Ectodermal cell (in vitro differentiated cells): ENCODE measurements at regions not wholly inside any gene's neighbourhood (a gene's known extent, or its start where the extent isn't known, plus 50 kb on each side); places are given as distances from the start of the nearest gene placed in this dataset.

Experiments used
- H3K27ac ChIP-seq: 2 replicates; pipeline ENCODE4 v1.7.0; 2013; ENCODE audit warnings: mild to moderate bottlenecking, low read depth, low read length; ENCODE audit not compliant: insufficient read depth, poor library complexity, severe bottlenecking
- H3K27me3 ChIP-seq: 2 replicates; pipeline ENCODE4 v1.7.0; 2013; ENCODE audit warnings: mild to moderate bottlenecking, low read length; ENCODE audit not compliant: insufficient read depth, control insufficient read depth, poor library complexity, severe bottlenecking
- H3K36me3 ChIP-seq: one replicate; pipeline ENCODE4 v1.7.0; 2013; ENCODE audit warnings: low read length; ENCODE audit not compliant: control insufficient read depth, insufficient read depth
- H3K4me1 ChIP-seq: one replicate; pipeline ENCODE4 v1.7.0; 2013; ENCODE audit warnings: low read length; ENCODE audit not compliant: control insufficient read depth, insufficient read depth
- H3K4me3 ChIP-seq: 2 replicates; pipeline ENCODE4 v1.7.0; 2013; ENCODE audit warnings: low read depth, low read length, control low read depth; ENCODE audit not compliant: insufficient read depth
- H3K9me3 ChIP-seq: 2 replicates; pipeline ENCODE4 v1.7.0; 2013; ENCODE audit warnings: mild to moderate bottlenecking, low read length, moderate library complexity; ENCODE audit not compliant: control insufficient read depth
- WGBS, 2 experiments: methylation state at CpG; one replicate each; pipeline ENCODE4 v1.1.7; 2013; ENCODE audit warnings: missing lambda C conversion rate in 2 of 2; 5-methylcytosine and 5-hydroxymethylcytosine counted together

- 30 to 39% methylated on average over 3 of the region's 3 CpGs for WGBS, 2 experiments
- Histone ChIP-seq H3K4me3 (no peak overlapping the region), H3K27me3 (no peaks in the 10 kb centered on the region), H3K9me3 (no peaks in the 10 kb centered on the region), H3K27ac (no peak overlapping the region), H3K36me3 (no peaks in the 10 kb centered on the region), H3K4me1 (peaks cover 12% of the 10 kb centered on the region)
Measured at GRCh38 chr20:59386809-59387208, 86.4 kb downstream of the EDN3 start.

GRCh38 chr20:59387891-59388290, 87.5 kb downstream of the EDN3 start:
- H3K4me3 ChIP-seq, result no peak overlapping the region
- no peaks in the 10 kb centered on the region for H3K9me3 ChIP-seq
- peaks cover 12% of the 10 kb centered on the region for H3K4me1 ChIP-seq
- 90 to 93% methylated on average over 3 of the region's 3 CpGs for WGBS, 2 experiments
- no peak overlapping the region for H3K27ac ChIP-seq
- no peaks in the 10 kb centered on the region for H3K27me3 ChIP-seq
- H3K36me3 ChIP-seq, result no peaks in the 10 kb centered on the region

- WGBS, 2 experiments, result 90 to 93% methylated on average over 4 of the region's 4 CpGs
- Histone ChIP-seq H3K4me3 (no peak overlapping the region), H3K4me1 (peaks cover 12% of the 10 kb centered on the region), H3K27me3 (no peaks in the 10 kb centered on the region), H3K27ac (no peak overlapping the region), H3K36me3 (no peaks in the 10 kb centered on the region), H3K9me3 (no peaks in the 10 kb centered on the region)
Measured at GRCh38 chr20:59388402-59388801, 88.0 kb downstream of the EDN3 start.

- no peak overlapping the region for H3K4me3 ChIP-seq
- H3K27ac ChIP-seq, result no peak overlapping the region
- no peaks in the 10 kb centered on the region for H3K27me3 ChIP-seq
- H3K9me3 ChIP-seq, result no peaks in the 10 kb centered on the region
- H3K36me3 ChIP-seq, result no peaks in the 10 kb centered on the region
- peaks cover 12% of the 10 kb centered on the region for H3K4me1 ChIP-seq
- 93 to 95% methylated on average over 6 of the region's 6 CpGs for WGBS, 2 experiments
Measured at GRCh38 chr20:59390437-59390836, 90.0 kb downstream of the EDN3 start.

- no peaks in the 10 kb centered on the region for H3K27me3 ChIP-seq
- no peak overlapping the region for H3K4me3 ChIP-seq
- H3K27ac ChIP-seq, result no peak overlapping the region
- no peaks in the 10 kb centered on the region for H3K4me1 ChIP-seq
- 80 to 88% methylated on average over 1 of the region's 1 CpG for WGBS, 2 experiments
- no peaks in the 10 kb centered on the region for H3K36me3 ChIP-seq
- no peaks in the 10 kb centered on the region for H3K9me3 ChIP-seq
Measured at GRCh38 chr20:59391975-59392374, 91.6 kb downstream of the EDN3 start.

- Histone ChIP-seq H3K27ac (no peak overlapping the region), H3K27me3 (no peaks in the 10 kb centered on the region), H3K36me3 (no peaks in the 10 kb centered on the region), H3K4me3 (no peak overlapping the region), H3K4me1 (no peaks in the 10 kb centered on the region), H3K9me3 (no peaks in the 10 kb centered on the region)
- 87 to 89% methylated on average over 4 of the region's 4 CpGs for WGBS, 2 experiments
Measured at GRCh38 chr20:59392736-59393135, 92.3 kb downstream of the EDN3 start.

GRCh38 chr20:59393142-59393541, 92.7 kb downstream of the EDN3 start:
- Histone ChIP-seq H3K36me3 (no peaks in the 10 kb centered on the region), H3K27me3 (no peaks in the 10 kb centered on the region), H3K9me3 (no peaks in the 10 kb centered on the region), H3K4me3 (no peak overlapping the region), H3K27ac (no peak overlapping the region), H3K4me1 (peaks cover 2% of the 10 kb centered on the region)
- 91 to 92% methylated on average over 3 of the region's 3 CpGs for WGBS, 2 experiments

GRCh38 chr20:59395729-59396128, 95.3 kb downstream of the EDN3 start:
- Histone ChIP-seq H3K36me3 (no peaks in the 10 kb centered on the region), H3K4me3 (no peak overlapping the region), H3K4me1 (peaks cover 15% of the 10 kb centered on the region), H3K9me3 (no peaks in the 10 kb centered on the region), H3K27ac (no peak overlapping the region), H3K27me3 (no peaks in the 10 kb centered on the region)
- WGBS, 2 experiments, result 87% methylated on average over 6 of the region's 6 CpGs

- no peaks in the 10 kb centered on the region for H3K36me3 ChIP-seq
- no peak overlapping the region for H3K27ac ChIP-seq
- no peaks in the 10 kb centered on the region for H3K9me3 ChIP-seq
- H3K4me3 ChIP-seq, result no peak overlapping the region
- peaks cover 24% of the 10 kb centered on the region for H3K4me1 ChIP-seq
- H3K27me3 ChIP-seq, result peaks cover 10% of the 10 kb centered on the region
- WGBS, 2 experiments, result 72% methylated on average over 11 to 12 of the region's 12 CpGs
Measured at GRCh38 chr20:59398537-59399205, 98.3 kb downstream of the EDN3 start.

GRCh38 chr20:59399426-59400099, 99.2 kb downstream of the EDN3 start:
- no peak overlapping the region for H3K27ac ChIP-seq
- no peaks in the 10 kb centered on the region for H3K9me3 ChIP-seq
- H3K4me3 ChIP-seq, result no peak overlapping the region
- peaks cover 31% of the 10 kb centered on the region for H3K4me1 ChIP-seq
- H3K27me3 ChIP-seq, result peaks cover 10% of the 10 kb centered on the region
- no peaks in the 10 kb centered on the region for H3K36me3 ChIP-seq
- WGBS, 2 experiments, result 85 to 86% methylated on average over 17 of the region's 17 CpGs
